Fibroblast of the aortic adventitia (primary cell): ENCODE measurements at regions not wholly inside any gene's neighbourhood (a gene's known extent, or its start where the extent isn't known, plus 50 kb on each side); places are given as distances from the start of the nearest gene placed in this dataset.

ENCODE experiments used
- DNase-seq: peaks from one replicate; pipeline ENCODE4 v3.0.0-alpha.2; 2010; ENCODE audit warnings: low read depth
- H3K4me3 ChIP-seq: 2 replicates; pipeline ENCODE4 v1.5.1; 2011; ENCODE audit warnings: low read depth, mild to moderate bottlenecking, control low read depth, low read length, moderate library complexity
- CTCF ChIP-seq: IDR thresholded peaks from 2 replicates; pipeline ENCODE4 v1.5.1; 2011; ENCODE audit warnings: mild to moderate bottlenecking, low read length, control low read depth, inconsistent platforms; ENCODE audit not compliant: insufficient read depth

- TF ChIP-seq CTCF = no peak
- DNase-seq = no peak
- no peak overlapping the region for H3K4me3 ChIP-seq
Measured at GRCh38 chr15:100794008-100794407, 85.6 kb upstream of the ALDH1A3 start.

GRCh38 chr15:100801256-100801900 lies 78.3 kb upstream of the ALDH1A3 start:
- H3K4me3 ChIP-seq = no peak overlapping the region
- DNase-seq = no peak
- TF ChIP-seq CTCF = no peak

GRCh38 chr15:100802421-100803170 lies 77.0 kb upstream of the ALDH1A3 start:
- no peak overlapping the region for H3K4me3 ChIP-seq
- no peak for TF ChIP-seq CTCF
- no peak for DNase-seq

- no peak overlapping the region for H3K4me3 ChIP-seq
- TF ChIP-seq CTCF = no peak
- DNase-seq = no peak
Measured at GRCh38 chr15:100803171-100803440, 76.5 kb upstream of the ALDH1A3 start.

GRCh38 chr15:100806157-100806556 lies 73.5 kb upstream of the ALDH1A3 start:
- H3K4me3 ChIP-seq = no peak overlapping the region
- no peak for TF ChIP-seq CTCF
- no peak for DNase-seq

- TF ChIP-seq CTCF = no peak
- no peak overlapping the region for H3K4me3 ChIP-seq
- no peak for DNase-seq
Measured at GRCh38 chr15:100807028-100807427, 72.6 kb upstream of the ALDH1A3 start.
